Suppressor macrophage treated with lipopolysaccharide for 1 hour (primary cell): ENCODE measurements at regions not wholly inside any gene's neighbourhood (a gene's known extent, or its start where the extent isn't known, plus 50 kb on each side); places are given as distances from the start of the nearest gene placed in this dataset.

ENCODE experiments used
- DNase-seq, 3 donors: peaks; one replicate each; pipeline ENCODE4 v3.0.0-alpha.2; 2020 to 2022

- DNase-seq: no peak
Measured at GRCh38 chr21:36636439-36636838, 62.5 kb upstream of the SIM2 start.

DNA sequence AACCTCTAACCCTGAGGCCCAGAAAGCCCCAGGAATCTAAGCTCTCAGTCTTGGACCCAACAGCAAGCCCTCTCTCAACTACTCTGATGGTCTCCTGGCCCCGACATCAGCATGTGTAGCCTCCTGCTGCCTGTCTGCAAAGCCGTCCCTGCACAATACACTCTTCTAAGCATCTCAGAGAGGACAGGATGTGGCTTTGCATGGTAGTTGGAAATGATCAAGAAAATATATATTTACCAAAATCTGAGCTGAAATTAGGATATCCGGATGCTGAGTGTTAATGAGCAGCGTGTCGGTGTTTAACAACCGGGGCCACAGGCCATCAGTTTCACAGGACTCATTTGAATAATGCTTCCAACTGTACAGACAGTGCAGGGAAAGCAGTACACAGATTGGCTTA is 59.1 kb upstream of the SIM2 start:
- no peak for DNase-seq

- DNase-seq: no peak
Measured at GRCh38 chr21:36640174-36640720, 58.7 kb upstream of the SIM2 start.

DNA sequence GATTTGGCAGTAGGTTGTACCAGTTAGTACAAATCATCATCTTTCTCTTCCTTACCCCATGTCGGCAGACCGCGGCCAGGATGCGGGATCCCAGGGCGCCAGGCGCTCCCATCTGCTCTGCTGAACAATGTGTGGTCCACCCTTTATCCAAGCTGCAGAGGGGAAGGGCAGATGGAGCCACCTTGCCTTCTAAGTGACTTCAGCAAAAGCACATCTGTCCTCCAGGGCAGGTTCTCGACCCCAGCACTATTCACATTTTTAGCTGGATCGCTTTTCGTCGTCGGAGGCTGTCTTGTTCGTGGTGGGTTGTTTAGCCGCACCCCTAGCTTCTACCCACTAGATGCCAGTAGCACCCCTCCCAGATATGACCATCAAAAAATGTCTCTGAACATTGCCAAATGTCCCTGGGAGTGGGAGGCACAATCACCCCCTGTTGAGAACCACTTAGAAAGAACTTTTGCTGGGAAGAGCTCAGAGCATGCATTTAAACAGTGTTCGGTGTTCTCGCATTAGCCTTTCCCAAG is 58.1 kb upstream of the SIM2 start:
- DNase-seq: no peak

DNA sequence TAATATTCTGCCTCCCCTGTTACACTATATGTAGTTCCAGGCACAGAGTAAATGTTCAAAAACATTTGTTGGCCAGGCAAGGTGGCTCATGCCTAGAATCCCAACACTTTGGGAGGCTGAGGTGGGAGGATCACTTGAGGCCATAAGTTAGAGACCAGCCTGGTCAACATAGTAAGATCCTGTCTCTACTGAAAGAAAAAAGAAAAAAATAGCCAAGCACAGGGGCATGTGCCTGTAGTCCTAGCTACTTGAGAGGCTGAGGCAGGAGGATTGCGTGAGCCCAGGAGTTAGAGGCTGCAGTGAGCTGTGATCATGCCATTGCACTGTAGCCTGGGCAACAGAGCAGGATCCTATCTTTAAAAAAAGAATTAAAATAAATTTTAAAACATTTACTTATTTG is 57.6 kb upstream of the SIM2 start:
- DNase-seq: no peak

- no peak for DNase-seq
Measured at GRCh38 chr21:36641886-36642285, 57.0 kb upstream of the SIM2 start.

DNA sequence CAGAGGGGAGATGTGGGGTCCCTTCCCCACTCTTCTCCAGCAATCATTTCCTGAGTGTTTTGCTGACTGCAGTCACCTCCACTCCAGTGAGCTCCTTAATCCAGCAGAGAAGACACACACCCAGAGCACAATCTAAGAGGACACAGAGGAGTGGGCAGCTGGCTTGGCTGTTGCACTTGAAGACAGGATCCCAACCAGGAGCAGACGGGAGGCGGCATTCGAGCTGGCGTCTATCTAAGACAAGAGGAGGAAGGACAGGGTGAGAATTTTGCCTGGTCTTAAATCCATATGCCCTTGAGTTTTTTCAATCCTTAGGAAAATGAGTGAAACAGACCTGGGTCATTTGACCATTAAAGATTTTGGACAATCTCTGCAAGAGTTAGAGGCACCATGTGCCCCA is 56.1 kb upstream of the SIM2 start:
- DNase-seq: no peak

- no peak for DNase-seq
Measured at GRCh38 chr21:36643374-36644250, 55.3 kb upstream of the SIM2 start.

GRCh38 chr21:36646011-36646410 is 52.9 kb upstream of the SIM2 start:
- DNase-seq: no peak

DNA sequence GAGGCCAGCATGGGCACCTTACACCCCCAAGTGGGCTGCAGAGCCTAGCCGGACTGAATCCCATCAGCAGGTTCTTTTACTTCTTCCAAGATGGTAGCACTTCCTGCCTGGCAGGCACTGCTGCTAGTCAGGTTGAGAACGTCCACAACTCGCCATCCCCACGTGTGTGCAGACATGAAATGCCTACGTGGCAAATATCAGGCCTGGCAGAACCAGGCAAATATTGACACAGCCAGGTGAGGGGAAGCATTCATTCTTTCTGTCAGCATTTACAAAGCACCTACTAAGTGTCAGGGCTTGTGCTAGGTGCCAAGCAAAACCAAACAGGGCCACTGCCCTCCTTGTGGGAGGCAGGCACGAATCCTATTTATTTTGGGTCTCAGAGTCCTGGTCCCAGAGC is 52.3 kb upstream of the SIM2 start:
- DNase-seq: no peak

DNA sequence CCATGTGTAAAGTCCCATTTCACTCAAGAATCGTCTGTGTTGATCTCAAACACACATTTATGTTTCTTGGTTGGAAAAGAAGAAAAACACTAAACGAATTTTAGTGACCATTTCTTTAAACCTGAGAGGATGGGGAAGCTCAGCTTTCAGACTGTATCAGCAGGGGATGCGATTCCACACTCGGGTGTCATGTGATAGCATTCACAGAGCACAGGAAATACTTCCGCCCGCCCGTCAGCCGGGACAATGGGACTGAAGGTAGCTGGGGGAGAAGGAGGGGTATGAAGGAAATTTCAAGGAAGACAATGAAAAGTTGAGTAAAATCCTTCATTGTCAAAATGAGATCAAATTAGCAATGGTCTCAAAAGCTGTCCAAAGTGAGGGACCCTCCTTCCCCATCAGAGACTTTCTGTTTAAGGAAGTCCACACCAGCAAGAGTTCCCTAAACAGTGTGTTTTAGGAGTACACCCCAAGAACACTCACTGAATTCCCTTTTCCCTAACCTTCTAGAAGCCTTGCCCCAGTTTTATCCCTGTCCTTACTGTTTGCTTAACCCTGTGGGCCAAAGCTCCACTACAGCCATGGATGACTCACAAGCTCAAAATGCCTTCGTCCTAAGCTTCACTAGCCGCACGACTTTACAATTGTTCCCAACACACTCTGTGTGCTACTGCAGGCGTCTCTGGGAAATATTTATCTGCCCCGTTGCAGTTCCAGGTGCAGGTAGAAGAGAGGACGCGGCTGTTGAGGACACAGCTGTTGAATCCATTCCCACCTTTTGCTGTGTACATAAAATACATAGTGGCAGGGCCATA is 51.4 kb upstream of the SIM2 start:
- no peak for DNase-seq
